Glutamatergic neuron (in vitro differentiated cells): ENCODE measurements at regions not wholly inside any gene's neighbourhood (a gene's known extent, or its start where the extent isn't known, plus 50 kb on each side); places are given as distances from the start of the nearest gene placed in this dataset.

Experiments
- DNase-seq: peaks from one replicate; pipeline ENCODE4 v3.0.0; 2022
- H3K27ac Mint-ChIP-seq: one replicate; pipeline ENCODE4 v1.8.0; 2020; ENCODE audit warnings: mild to moderate bottlenecking, mixed read lengths, inconsistent platforms; ENCODE audit not compliant: unreplicated experiment
- H3K27me3 Mint-ChIP-seq: one replicate; pipeline ENCODE4 v1.8.0; 2020; ENCODE audit warnings: mild to moderate bottlenecking, moderate library complexity, mixed read lengths, inconsistent platforms; ENCODE audit not compliant: unreplicated experiment
- H3K36me3 Mint-ChIP-seq: one replicate; pipeline ENCODE4 v1.8.0; 2020; ENCODE audit warnings: mild to moderate bottlenecking, mixed read lengths, inconsistent platforms; ENCODE audit not compliant: unreplicated experiment
- H3K4me1 Mint-ChIP-seq: one replicate; pipeline ENCODE4 v1.8.0; 2020; ENCODE audit warnings: mild to moderate bottlenecking, low read depth, mixed read lengths, inconsistent platforms; ENCODE audit not compliant: unreplicated experiment
- H3K4me3 Mint-ChIP-seq: one replicate; pipeline ENCODE4 v1.8.0; 2020; ENCODE audit warnings: mild to moderate bottlenecking, mixed read lengths, inconsistent platforms; ENCODE audit not compliant: unreplicated experiment
- H3K9me3 Mint-ChIP-seq: one replicate; pipeline ENCODE4 v1.8.0; 2020; ENCODE audit warnings: mild to moderate bottlenecking, moderate library complexity, mixed read lengths, inconsistent platforms; ENCODE audit not compliant: unreplicated experiment
- CTCF ChIP-seq: fragments of 200-600 bp; sonication (generic); IDR thresholded peaks from one replicate; pipeline ENCODE4 v1.5.0; 2021; ENCODE audit not compliant: partially characterized antibody, unreplicated experiment

- Mint-ChIP-seq H3K27me3 (no peaks in the 10 kb centered on the region), H3K27ac (no peak overlapping the region), H3K4me3 (no peak overlapping the region), H3K9me3 (no peaks in the 10 kb centered on the region), H3K36me3 (no peaks in the 10 kb centered on the region), H3K4me1 (no peaks in the 10 kb centered on the region)
- no peak for TF ChIP-seq CTCF
- DNase-seq, result no peak
Observed at GRCh38 chr4:45985038-45985437, 138.8 kb downstream of the GABRG1 start.

GRCh38 chr4:45971108-45971507, 152.7 kb downstream of the GABRG1 start:
- H3K36me3 Mint-ChIP-seq, result no peaks in the 10 kb centered on the region
- H3K9me3 Mint-ChIP-seq, result no peaks in the 10 kb centered on the region
- H3K4me1 Mint-ChIP-seq, result no peaks in the 10 kb centered on the region

GRCh38 chr4:45957353-45957752, 166.5 kb downstream of the GABRG1 start:
- TF ChIP-seq CTCF, result no peak
- Mint-ChIP-seq H3K27ac (no peak overlapping the region), H3K9me3 (no peaks in the 10 kb centered on the region), H3K36me3 (no peaks in the 10 kb centered on the region), H3K4me1 (no peaks in the 10 kb centered on the region), H3K4me3 (no peak overlapping the region), H3K27me3 (peaks cover 2% of the 10 kb centered on the region)
- DNase-seq, result no peak

More at GRCh38 chr4:45971108-45971507, 152.7 kb downstream of the GABRG1 start:
- Mint-ChIP-seq H3K27ac (no peak overlapping the region), H3K27me3 (no peaks in the 10 kb centered on the region), H3K4me3 (no peak overlapping the region)
- DNase-seq, result no peak
- no peak for TF ChIP-seq CTCF

- Mint-ChIP-seq H3K36me3 (no peaks in the 10 kb centered on the region), H3K4me3 (no peak overlapping the region), H3K27me3 (no peaks in the 10 kb centered on the region), H3K4me1 (no peaks in the 10 kb centered on the region), H3K27ac (no peak overlapping the region), H3K9me3 (no peaks in the 10 kb centered on the region)
- DNase-seq, result no peak
- TF ChIP-seq CTCF, result no peak
Observed at GRCh38 chr4:45954276-45954675, 169.6 kb downstream of the GABRG1 start.

GRCh38 chr4:45951153-45951552, 172.7 kb downstream of the GABRG1 start:
- TF ChIP-seq CTCF, result no peak
- Mint-ChIP-seq H3K27me3 (no peaks in the 10 kb centered on the region), H3K4me1 (no peaks in the 10 kb centered on the region), H3K36me3 (no peaks in the 10 kb centered on the region), H3K27ac (no peak overlapping the region), H3K9me3 (no peaks in the 10 kb centered on the region), H3K4me3 (no peak overlapping the region)
- no peak for DNase-seq
